ENCODE measurements at regions not wholly inside any gene's neighbourhood (a gene's known extent, or its start where the extent isn't known, plus 50 kb on each side); places are given as distances from the start of the nearest gene placed in this dataset.

DNA sequence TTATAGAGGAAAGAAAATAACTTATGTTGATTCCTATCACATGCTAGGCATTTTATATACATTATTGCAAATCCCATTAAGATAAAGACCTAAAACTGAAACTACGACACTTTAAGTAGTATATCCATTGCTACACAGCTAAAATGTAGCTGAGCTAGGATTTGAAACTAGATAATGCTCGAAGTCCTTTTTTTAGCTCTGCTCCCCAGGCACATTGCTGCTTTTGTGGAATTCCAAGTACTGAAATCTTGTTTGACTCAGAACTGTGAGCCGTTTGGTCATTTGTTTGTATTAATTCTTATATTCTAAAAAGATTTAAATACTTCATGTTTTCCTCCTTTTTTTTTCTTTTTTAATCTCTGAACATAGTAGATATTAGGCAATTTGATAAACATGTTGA is 644.8 kb downstream of the HACE1 start:
- TF ChIP-seq GATA2 (IDR thresholded peaks at IDR 0.05; ENCODE audit: low read depth, low read length), result no peak
- no peak for TF ChIP-seq GATA3 (IDR thresholded peaks at IDR 0.05; ENCODE audit: low read depth, low read length)

Data from SH-SY5Y (cell line).